ENCODE measurements at regions not wholly inside any gene's neighbourhood (a gene's known extent, or its start where the extent isn't known, plus 50 kb on each side); places are given as distances from the start of the nearest gene placed in this dataset.

DNA sequence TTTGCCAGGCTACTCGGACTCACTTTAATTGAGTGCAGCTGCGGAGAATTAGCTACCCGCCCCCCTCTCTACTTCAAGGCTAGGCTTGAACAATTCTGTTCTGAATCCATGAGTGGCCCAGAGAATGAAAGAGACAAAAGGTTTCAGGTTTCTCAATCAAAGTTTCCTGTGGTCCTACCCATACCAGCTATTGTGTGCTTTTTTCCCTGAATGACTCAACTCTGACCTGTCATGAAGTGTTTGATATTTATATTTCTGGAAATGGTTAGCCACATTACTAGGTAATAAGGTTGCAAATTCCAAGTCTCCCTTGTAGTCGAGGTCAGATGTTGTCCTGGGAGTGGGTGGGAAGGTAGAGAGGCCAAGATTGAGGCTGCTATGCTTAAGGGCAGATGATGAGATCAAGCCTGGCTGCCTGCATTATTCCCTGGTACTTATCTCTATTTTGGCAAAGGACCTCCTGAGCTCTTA lies 392.7 kb upstream of the TBL1XR1 start:
- peak overlapping the region; percentile 82 for H3K27ac Mint-ChIP-seq
- peaks cover 49% of the 10 kb centered on the region for H3K4me1 Mint-ChIP-seq
- peaks cover 17% of the 10 kb centered on the region for H3K36me3 Mint-ChIP-seq (ENCODE audit: low read depth)
- no peak overlapping the region for H3K4me3 Mint-ChIP-seq
- peaks cover 10% of the 10 kb centered on the region for H3K27me3 Mint-ChIP-seq (ENCODE audit: low read depth, poor library complexity)
- TF ChIP-seq CTCF (IDR thresholded peaks at IDR 0.05), result no peak
- DNase-seq, result peak; percentile 20
- peaks cover 29% of the 10 kb centered on the region for H3K9me3 Mint-ChIP-seq

DNA sequence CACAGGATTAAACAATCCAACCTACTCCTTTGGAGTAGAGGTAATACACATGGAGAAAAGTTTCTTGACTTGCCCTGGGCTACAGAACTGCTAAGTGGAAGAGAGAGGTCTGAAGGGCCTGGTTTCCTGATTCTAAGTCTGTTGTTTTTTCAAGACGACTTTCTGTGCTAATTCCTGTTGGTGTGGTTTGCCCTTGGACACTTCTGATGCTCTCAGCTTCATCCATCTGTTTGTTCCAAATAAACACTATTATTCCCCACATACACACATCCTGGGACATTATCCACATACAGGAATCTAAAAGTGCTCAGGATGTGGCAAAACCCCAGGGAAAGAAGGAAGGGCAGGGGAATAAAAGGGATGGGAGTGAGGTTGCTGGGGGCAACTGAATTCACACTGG lies 393.5 kb upstream of the TBL1XR1 start:
- Mint-ChIP-seq H3K4me3 (no peak overlapping the region), H3K27ac (peak overlapping the region; percentile 81), H3K4me1 (peaks cover 49% of the 10 kb centered on the region), H3K36me3 (ENCODE audit: low read depth) (peaks cover 17% of the 10 kb centered on the region), H3K9me3 (peaks cover 24% of the 10 kb centered on the region), H3K27me3 (ENCODE audit: low read depth, poor library complexity) (peaks cover 10% of the 10 kb centered on the region)
- DNase-seq, result no peak
- no peak for TF ChIP-seq CTCF (IDR thresholded peaks at IDR 0.05)

DNA sequence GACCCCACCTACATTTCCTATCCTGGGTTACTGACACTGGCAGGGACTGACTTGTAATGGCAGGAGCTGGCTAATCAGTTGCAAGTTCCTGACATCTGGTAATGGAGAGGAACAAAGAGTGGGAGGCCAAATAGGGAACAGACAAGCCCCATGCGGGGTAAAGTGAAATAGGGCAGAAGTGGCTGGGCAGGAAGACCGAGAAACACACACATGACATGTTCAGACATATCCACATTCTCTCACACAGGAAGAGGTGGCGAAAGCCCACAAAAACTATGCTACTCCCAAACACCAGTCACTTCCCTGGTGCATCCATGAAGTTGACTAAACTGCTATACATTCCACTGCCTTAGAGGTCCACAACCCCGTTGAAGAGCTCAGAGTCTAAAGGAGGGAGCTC lies 394.1 kb upstream of the TBL1XR1 start:
- no peak overlapping the region for H3K4me3 Mint-ChIP-seq
- peaks cover 49% of the 10 kb centered on the region for H3K4me1 Mint-ChIP-seq
- peaks cover 17% of the 10 kb centered on the region for H3K36me3 Mint-ChIP-seq (ENCODE audit: low read depth)
- H3K9me3 Mint-ChIP-seq, result peaks cover 22% of the 10 kb centered on the region
- H3K27ac Mint-ChIP-seq, result peak overlapping the region; percentile 97
- H3K27me3 Mint-ChIP-seq (ENCODE audit: low read depth, poor library complexity), result peaks cover 10% of the 10 kb centered on the region
- TF ChIP-seq CTCF (IDR thresholded peaks at IDR 0.05), result no peak
- DNase-seq, result no peak

- DNase-seq, result no peak
- Mint-ChIP-seq H3K9me3 (no peaks in the 10 kb centered on the region), H3K4me1 (peaks cover 67% of the 10 kb centered on the region), H3K27ac (peak overlapping the region; percentile 42), H3K36me3 (ENCODE audit: low read depth) (no peaks in the 10 kb centered on the region), H3K4me3 (no peak overlapping the region), H3K27me3 (ENCODE audit: low read depth, poor library complexity) (peaks cover 7% of the 10 kb centered on the region)
- TF ChIP-seq CTCF (IDR thresholded peaks at IDR 0.05), result no peak
Observed at GRCh38 chr3:177594096-177594495, 396.8 kb upstream of the TBL1XR1 start.

DNA sequence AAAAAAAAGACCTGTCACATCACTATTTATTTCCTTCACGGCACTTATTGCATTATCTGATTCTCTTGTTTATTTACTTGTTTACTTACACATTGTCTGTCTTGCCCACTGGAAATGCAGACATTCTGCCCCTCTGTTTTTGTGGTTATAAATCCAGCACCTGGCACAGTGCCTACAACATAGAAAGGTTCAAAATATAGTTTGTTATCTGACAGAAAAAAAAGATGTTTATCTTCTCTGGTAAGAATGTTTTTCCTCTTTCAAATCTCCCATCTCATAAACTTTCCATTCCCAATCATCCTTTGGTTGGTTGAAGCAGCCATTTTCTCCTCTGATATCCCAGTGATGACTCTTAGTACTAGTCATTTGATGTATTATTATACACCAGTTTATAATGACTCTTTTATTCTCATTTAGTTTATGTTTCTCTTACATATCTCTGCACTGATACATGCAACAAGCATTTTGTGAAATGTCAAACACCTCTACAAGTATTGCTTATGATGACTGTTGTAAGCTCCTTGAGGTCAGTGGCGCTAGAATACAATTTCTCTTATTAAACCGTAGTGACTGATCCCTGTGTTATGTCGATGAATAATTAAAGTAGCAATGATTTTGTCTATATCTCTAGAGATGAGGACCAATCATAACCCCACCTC lies 398.4 kb upstream of the TBL1XR1 start:
- H3K27me3 Mint-ChIP-seq (ENCODE audit: low read depth, poor library complexity), result peaks cover 7% of the 10 kb centered on the region
- H3K4me1 Mint-ChIP-seq, result peaks cover 61% of the 10 kb centered on the region
- no peaks in the 10 kb centered on the region for H3K36me3 Mint-ChIP-seq (ENCODE audit: low read depth)
- H3K9me3 Mint-ChIP-seq, result no peaks in the 10 kb centered on the region
- no peak for TF ChIP-seq CTCF (IDR thresholded peaks at IDR 0.05)
- no peak overlapping the region for H3K4me3 Mint-ChIP-seq
- no peak for DNase-seq
- H3K27ac Mint-ChIP-seq, result no peak overlapping the region

- TF ChIP-seq CTCF (IDR thresholded peaks at IDR 0.05), result no peak
- H3K4me3 Mint-ChIP-seq, result no peak overlapping the region
- peaks cover 54% of the 10 kb centered on the region for H3K4me1 Mint-ChIP-seq
- DNase-seq, result no peak
- no peaks in the 10 kb centered on the region for H3K9me3 Mint-ChIP-seq
- no peaks in the 10 kb centered on the region for H3K36me3 Mint-ChIP-seq (ENCODE audit: low read depth)
- H3K27me3 Mint-ChIP-seq (ENCODE audit: low read depth, poor library complexity), result peaks cover 5% of the 10 kb centered on the region
- no peak overlapping the region for H3K27ac Mint-ChIP-seq
Observed at GRCh38 chr3:177596248-177596815, 399.1 kb upstream of the TBL1XR1 start.
